ENCODE measurements at regions not wholly inside any gene's neighbourhood (a gene's known extent, or its start where the extent isn't known, plus 50 kb on each side); places are given as distances from the start of the nearest gene placed in this dataset.

DNA sequence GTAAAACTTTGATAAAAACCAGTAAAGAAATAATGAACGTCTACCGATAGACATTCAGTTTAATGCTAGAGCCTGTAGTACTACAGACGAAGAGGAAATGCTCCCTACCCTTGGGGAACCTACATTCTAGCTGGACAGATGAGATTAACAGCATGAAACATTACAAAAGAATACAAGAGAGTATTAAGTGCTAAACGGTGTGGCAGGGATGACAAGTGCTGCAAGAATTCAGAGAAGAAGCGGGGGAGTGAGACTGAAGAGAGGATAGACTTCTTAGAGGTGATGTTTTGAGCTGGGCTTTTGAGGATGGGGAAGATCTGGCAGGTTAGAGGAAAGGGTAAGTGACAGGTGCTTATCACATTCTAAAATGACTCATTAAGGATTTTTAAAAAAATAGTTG is 52.6 kb upstream of the ESX1 start:
- DNase-seq (ENCODE audit: low read depth in 2 of 2), result no peak

- no peak for DNase-seq (ENCODE audit: low read depth in 2 of 2)
Measured at GRCh38 chrX:104306180-104306579, 51.4 kb upstream of the ESX1 start.
